Stimulated activated CD8-positive, alpha-beta memory T cell treated with anti-CD3 and anti-CD28 coated beads, Interleukin-2, amount 100 ng/mL, for 48 hours (primary cell): ENCODE measurements at regions not wholly inside any gene's neighbourhood (a gene's known extent, or its start where the extent isn't known, plus 50 kb on each side); places are given as distances from the start of the nearest gene placed in this dataset.

Source experiments
- DNase-seq, 2 donors: peaks; one replicate each; pipeline ENCODE4 v3.0.0-alpha.2; 2020; ENCODE audit warnings: low read depth in 2 of 2

DNA sequence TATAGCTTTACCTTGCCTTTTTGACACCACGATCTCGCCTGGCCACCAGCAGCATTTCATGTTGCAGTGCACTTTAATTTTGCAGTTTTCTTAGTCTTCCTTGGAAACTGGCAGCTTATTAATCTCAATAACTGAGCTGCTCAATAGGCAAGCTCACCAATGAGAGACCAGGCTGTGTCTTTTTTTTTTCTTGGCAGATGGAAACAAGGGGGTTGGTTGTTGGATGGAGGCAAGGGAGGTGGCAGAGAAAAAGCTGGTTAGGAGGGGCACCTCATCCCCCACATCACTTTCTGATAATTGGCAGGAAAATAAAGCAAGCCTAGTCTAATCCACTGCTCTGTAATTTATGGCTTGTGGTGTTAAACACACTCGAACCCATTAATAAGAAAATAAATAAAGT, 324.5 kb upstream of the WWC1 start:
- DNase-seq, result no peak

GRCh38 chr5:167967494-167968177, 323.8 kb upstream of the WWC1 start:
- no peak for DNase-seq

DNA sequence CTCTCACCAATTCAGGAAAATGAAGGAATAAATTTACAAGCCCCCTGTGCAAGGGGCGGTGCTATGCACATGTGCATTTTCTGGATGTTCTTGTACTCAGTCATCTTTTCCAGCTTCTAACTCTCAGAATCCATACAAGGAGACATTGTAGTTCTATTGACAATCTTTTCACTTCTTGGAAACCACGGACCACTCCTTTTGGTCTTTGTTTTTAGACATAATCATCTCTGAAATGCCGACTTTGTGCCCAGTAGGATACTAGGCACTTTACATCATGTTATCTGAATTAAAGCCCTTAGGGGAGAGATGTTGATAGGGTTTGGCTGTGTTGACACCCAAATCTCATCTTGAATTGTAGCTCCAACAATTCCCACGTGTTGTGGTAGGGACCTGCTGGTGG, 322.6 kb upstream of the WWC1 start:
- DNase-seq, result no peak

GRCh38 chr5:167969998-167970397, 321.4 kb upstream of the WWC1 start:
- DNase-seq, result no peak

DNA sequence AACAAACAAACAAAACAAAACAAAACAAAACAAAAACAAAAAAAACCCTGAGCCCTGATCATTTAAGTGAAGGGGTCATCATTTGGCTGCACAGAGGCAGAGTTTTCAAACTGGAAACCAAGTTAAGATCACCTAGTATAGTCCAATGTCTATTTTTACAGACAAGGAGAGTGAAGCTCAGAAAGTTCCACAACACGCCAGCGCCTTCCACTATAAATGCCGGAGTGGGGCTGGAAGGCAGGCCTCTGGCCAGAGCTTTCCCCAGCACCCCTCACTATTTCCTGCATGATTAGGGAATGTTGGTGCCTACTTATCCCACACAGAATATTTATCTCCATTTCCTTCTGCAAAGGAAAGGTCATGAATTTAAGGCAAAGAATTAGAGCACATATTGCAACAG, 319.7 kb upstream of the WWC1 start:
- DNase-seq, result no peak

GRCh38 chr5:167973126-167973525, 318.3 kb upstream of the WWC1 start:
- DNase-seq, result no peak

DNA sequence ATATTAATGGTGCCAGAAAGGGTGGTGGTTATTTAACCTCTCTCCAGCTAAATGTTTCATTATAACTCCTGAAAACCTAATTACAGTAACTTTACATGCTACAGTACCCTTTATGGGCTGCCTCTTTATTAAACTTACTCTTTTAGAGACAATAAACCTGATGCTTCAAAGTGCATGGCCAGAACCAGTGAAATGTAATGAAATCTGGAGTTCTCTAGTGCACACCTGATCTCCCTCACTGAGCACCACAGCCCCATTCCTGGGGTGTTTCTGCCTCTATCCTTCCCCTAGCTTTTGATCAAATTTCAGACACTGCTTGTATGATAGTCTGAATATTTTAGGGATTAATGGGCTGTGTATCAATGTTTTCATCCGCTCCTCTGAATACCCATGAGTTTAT, 306.5 kb upstream of the WWC1 start:
- DNase-seq, result no peak

DNA sequence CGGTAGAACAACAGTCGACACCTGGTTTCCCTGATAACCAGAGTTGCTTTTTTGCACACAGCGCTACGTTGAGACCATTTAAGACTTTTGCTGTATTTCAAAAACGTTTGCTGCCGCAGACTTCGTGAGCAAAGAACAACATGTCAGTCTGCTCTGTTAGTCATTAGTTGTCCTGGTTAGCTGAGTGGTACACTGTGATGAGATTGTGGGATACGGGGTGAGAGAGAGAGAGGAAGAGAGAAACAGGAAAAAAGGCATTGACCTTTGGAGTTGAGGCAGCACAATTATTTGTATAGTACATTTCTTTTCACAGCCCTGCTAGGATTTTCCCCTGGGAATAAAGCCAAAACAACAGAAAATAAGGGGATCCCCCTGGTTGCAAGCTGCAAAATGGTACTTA, 306.1 kb upstream of the WWC1 start:
- no peak for DNase-seq

GRCh38 chr5:167987490-167988280, 303.8 kb upstream of the WWC1 start:
- DNase-seq, result no peak

- no peak for DNase-seq
Observed at GRCh38 chr5:167992868-167993267, 298.6 kb upstream of the WWC1 start.

DNA sequence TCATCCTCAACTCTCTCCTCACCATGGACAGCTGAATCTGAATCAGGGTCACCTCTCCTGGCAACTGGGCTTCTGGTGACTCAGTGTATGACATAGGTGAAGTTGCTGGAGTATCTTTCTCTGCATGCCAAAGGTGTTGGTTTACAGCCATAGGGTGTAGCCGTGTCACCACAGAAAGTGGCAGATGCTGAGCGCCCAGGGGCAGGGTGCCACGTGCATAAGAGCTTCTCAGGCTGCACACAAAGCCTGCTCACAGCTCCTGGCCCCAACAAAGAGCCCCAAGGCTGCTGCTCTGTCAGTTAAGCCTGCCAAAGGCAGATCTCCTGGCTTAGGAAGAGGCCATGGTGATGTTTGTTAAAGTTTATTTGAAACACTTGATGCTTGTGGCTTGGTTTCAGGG, 297.7 kb upstream of the WWC1 start:
- no peak for DNase-seq

DNA sequence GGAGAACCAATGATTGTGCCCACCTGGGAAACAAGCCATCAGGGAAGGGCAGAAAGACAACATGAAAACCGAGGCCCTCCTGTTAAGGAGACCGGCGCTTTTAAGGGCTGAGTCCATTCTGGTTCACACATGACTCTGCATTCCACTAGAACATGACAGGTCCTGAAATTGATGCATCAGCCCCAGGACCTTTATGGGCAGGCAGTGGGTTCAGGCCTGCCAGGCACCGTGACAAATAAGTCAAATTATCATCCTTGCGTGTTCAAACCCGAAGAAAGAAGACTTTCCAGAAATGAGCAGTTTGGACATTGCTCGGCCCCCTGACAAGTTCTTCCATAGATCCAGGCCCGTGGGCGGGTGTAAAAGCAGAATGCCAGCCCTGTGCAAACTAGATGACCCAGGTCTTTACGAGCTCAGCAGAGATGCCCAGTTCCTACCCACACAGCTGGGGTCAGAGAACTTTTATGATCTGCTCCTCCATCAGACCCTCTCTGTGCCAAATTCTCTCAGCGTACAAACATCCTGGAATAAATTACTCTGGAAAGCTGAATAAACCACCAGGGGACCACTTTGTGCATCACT, 295.5 kb upstream of the WWC1 start:
- DNase-seq, result no peak

DNA sequence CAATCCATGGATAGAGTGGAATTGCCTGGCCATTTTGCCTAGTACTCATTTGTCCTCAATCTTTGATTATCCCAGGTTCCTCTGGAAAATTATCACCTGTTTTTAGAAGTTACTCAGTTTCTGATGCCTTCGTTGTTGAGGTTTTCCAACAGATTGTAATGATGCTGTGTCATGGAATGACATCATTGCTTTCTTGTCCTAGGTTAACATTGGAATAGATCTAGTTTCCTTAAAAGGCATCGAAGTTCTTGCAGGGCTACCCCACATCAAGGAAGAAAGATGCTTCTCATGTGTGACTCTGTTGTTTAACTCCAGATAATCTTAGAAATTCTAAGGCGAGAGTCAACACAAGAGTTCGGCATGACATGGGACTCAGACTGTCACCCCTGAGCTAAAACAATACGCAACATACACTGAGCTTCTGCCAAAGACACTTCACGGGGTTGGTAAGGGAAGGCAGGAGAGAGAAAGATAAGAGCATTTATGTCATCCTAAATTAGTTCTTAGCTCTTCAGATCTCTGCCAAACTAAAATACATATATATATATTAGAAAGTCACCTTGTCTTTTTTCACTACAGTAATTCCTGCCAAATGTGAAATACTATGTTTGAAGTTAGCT, 293.2 kb upstream of the WWC1 start:
- DNase-seq, result no peak

- DNase-seq, result no peak
Observed at GRCh38 chr5:167999182-167999581, 292.3 kb upstream of the WWC1 start.

- DNase-seq, result no peak
Observed at GRCh38 chr5:168001318-168001717, 290.1 kb upstream of the WWC1 start.

- no peak for DNase-seq
Observed at GRCh38 chr5:168002116-168002515, 289.3 kb upstream of the WWC1 start.

DNA sequence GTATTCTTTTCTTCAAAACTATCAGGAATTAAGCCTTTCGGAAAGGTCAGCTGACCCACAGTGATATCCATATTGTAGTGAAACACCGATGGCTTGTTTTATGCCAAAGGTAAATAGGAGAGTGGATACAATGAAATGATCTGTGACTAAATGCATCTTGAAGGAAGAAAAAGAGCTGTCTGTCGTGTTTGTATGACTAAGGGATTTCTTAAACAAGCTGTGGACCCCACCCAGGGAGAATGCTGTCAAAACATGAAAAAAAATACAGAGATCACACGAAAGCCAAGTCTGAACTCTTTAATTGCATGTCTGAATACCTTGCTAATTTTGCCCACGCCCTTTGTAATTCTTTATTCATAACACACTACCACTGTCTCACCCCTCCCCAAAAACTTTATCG, 286.4 kb upstream of the WWC1 start:
- DNase-seq, result no peak

DNA sequence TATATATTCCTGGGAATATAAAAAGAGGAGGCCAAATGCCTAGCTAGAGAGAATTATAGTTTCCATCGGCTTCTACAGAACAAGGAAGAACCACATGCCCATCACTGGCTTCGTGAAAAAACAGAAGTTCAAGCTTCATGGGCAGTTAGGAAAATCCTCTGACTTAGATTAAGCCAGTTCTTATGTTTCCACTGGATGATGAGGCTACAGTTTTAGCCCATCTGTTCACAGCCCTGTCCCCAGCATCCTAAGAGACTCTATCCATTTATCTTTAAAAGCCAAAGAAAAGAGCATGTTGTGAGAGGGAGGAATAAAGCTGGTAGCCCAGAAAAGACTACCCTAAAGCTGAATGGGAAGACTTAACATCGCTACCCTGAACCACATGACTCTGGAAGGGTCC, 285.5 kb upstream of the WWC1 start:
- no peak for DNase-seq

GRCh38 chr5:168006456-168007130, 284.9 kb upstream of the WWC1 start:
- no peak for DNase-seq

GRCh38 chr5:168007286-168007685, 284.2 kb upstream of the WWC1 start:
- no peak for DNase-seq

GRCh38 chr5:168008555-168008954, 282.9 kb upstream of the WWC1 start:
- DNase-seq, result no peak

GRCh38 chr5:168011096-168011495, 280.3 kb upstream of the WWC1 start:
- no peak for DNase-seq
